ENCODE measurements at regions not wholly inside any gene's neighbourhood (a gene's known extent, or its start where the extent isn't known, plus 50 kb on each side); places are given as distances from the start of the nearest gene placed in this dataset.
A peak's percentile ranks its signal among the peaks of the same experiment; 100 is the strongest.

GRCh38 chr21:15405214-15405613 is 324.6 kb upstream of the USP25 start:
- Histone ChIP-seq H3K18ac (ENCODE audit: insufficient read length, low read depth, low read length) (no peak overlapping the region), H2BK20ac (ENCODE audit: low read depth, low read length, poor library complexity, severe bottlenecking) (no peak overlapping the region), H2BK5ac (ENCODE audit: insufficient read length, low read length) (no peak overlapping the region), H2AFZ (ENCODE audit: low read length) (no peak overlapping the region), H3K56ac (ENCODE audit: insufficient read length, low read depth, low read length) (no peak overlapping the region), H3K27ac (ENCODE audit: insufficient read length, low read depth, low read length) (no peak overlapping the region), H4K91ac (ENCODE audit: insufficient read length, low read depth, low read length) (no peak overlapping the region), H3K79me2 (ENCODE audit: insufficient read depth, low read length) (no peaks in the 10 kb centered on the region), H3K14ac (ENCODE audit: insufficient read depth, low read length) (peak overlapping the region; percentile 36; the same call in 1 of the 2 replicates), H4K5ac (ENCODE audit: insufficient read length, low read depth, low read length) (no peak overlapping the region), H3T11ph (ENCODE audit: low read length) (no peak overlapping the region), H3K9me3 (ENCODE audit: control insufficient read depth, low read depth, low read length) (no peaks in the 10 kb centered on the region), H3K4me2 (ENCODE audit: insufficient read depth, insufficient read length, low read length) (no peak overlapping the region), H4K20me1 (ENCODE audit: control insufficient read depth, insufficient read depth, insufficient read length) (no peaks in the 10 kb centered on the region), H3K4me1 (ENCODE audit: insufficient read depth, low read length) (no peaks in the 10 kb centered on the region), H3K4ac (ENCODE audit: low read depth, low read length) (no peak overlapping the region), H2BK120ac (ENCODE audit: low read depth, low read length, poor library complexity, severe bottlenecking) (no peak overlapping the region), H3K23me2 (ENCODE audit: insufficient read length, low read depth, low read length, poor library complexity, severe bottlenecking) (no peaks in the 10 kb centered on the region), H2AK5ac (ENCODE audit: insufficient read length, low read length) (no peak overlapping the region), H2BK15ac (ENCODE audit: low read depth, low read length) (no peak overlapping the region), H3K23ac (ENCODE audit: insufficient read length, low read depth, low read length) (no peak overlapping the region), H3K9ac (ENCODE audit: extremely low read depth, insufficient read length, low read length) (no peak overlapping the region), H2BK12ac (ENCODE audit: insufficient read length, low read depth, low read length) (no peak overlapping the region), H3K79me1 (ENCODE audit: insufficient read depth, low read depth, low read length, poor library complexity, severe bottlenecking) (no peaks in the 10 kb centered on the region), H3K27me3 (ENCODE audit: insufficient read depth, low read length) (no peaks in the 10 kb centered on the region), H4K8ac (replicated peaks; ENCODE audit: insufficient read length, low read depth, low read length) (no peak overlapping the region)
- peaks cover 0 to 4% of the 10 kb centered on the region in 2 experiments; a peak in 1 of 5 replicates for H3K9me3 Mint-ChIP-seq
- no peak overlapping the region for H3K4me3 Mint-ChIP-seq
- peaks cover 9 to 10% of the 10 kb centered on the region in 2 experiments for H3K4me1 Mint-ChIP-seq
- peaks cover 2% of the 10 kb centered on the region for H3K27me3 Mint-ChIP-seq (ENCODE audit: low read depth)
- no peak overlapping the region for H3K27ac Mint-ChIP-seq
- H3K36me3 Mint-ChIP-seq (ENCODE audit: insufficient read depth in 1 of 3, low read depth in 3 of 3), result no peaks in the 10 kb centered on the region
- no peak for TF ChIP-seq CTCF (conservative IDR thresholded peaks at IDR 0.05)
- no peak for DNase-seq
